GM12878 (cell line): ENCODE measurements at regions not wholly inside any gene's neighbourhood (a gene's known extent, or its start where the extent isn't known, plus 50 kb on each side); places are given as distances from the start of the nearest gene placed in this dataset.

ENCODE experiments used
- EGR1 ChIP-seq, 2 experiments: IDR thresholded peaks; 1 replicate in 1 of 2; 2 replicates in 1 of 2; pipeline ENCODE4 v1.6.1; 2011 to 2012; ENCODE audit warnings: low read depth in 2 of 2, low read length in 2 of 2, borderline replicate concordance in 1 of 2, mild to moderate bottlenecking in 1 of 2, moderate library complexity in 1 of 2
- MYB ChIP-seq: fragments of 150-350 bp; IDR thresholded peaks from 2 replicates; pipeline ENCODE4 v1.6.1; 2014; ENCODE audit warnings: mild to moderate bottlenecking, low read depth, low read length, borderline replicate concordance
- MYC ChIP-seq: IDR thresholded peaks from 2 replicates; pipeline ENCODE4 v1.6.1; 2011; ENCODE audit warnings: mild to moderate bottlenecking, low read length, moderate library complexity, inconsistent platforms; ENCODE audit not compliant: insufficient read depth, insufficient replicate concordance, insufficient read length, severe bottlenecking
- POLR2A ChIP-seq: IDR thresholded peaks from 2 replicates; pipeline ENCODE4 v1.6.1; 2011; ENCODE audit warnings: low read depth, mild to moderate bottlenecking, low read length
- POLR2AphosphoS5 ChIP-seq: IDR thresholded peaks from 2 replicates; pipeline ENCODE4 v1.6.1; 2011; ENCODE audit warnings: mild to moderate bottlenecking, low read length, inconsistent platforms
- SP1 ChIP-seq: IDR thresholded peaks from one replicate; pipeline ENCODE4 v1.6.1; 2011; ENCODE audit warnings: low read depth, low read length
- SUZ12 ChIP-seq: fragments of 200-600 bp; sonication (generic); IDR thresholded peaks from one replicate; pipeline ENCODE4 v1.6.1; 2018; ENCODE audit warnings: antibody characterized with exemption, mild to moderate bottlenecking; ENCODE audit not compliant: unreplicated experiment
- YBX1 ChIP-seq: fragments of 450-650 bp; IDR thresholded peaks from 2 replicates; pipeline ENCODE4 v1.6.1; 2016; ENCODE audit warnings: antibody characterized with exemption
- TF ChIP-seq, protein P1 (sequence below): fragments of 450-650 bp; formaldehyde crosslinking; IDR thresholded peaks from 2 replicates; pipeline ENCODE4 v1.4.0; 2020; ENCODE audit warnings: mild to moderate bottlenecking, moderate library complexity
- TF ChIP-seq, protein P2 (sequence below), 3 experiments: IDR thresholded peaks in 2 of 3; conservative IDR thresholded peaks in 1 of 3; 2 replicates each; pipeline ENCODE4 v1.5.1; 2011; ENCODE audit warnings: low read depth in 3 of 3, low read length in 3 of 3, mild to moderate bottlenecking in 3 of 3, control low read depth in 2 of 3, moderate library complexity in 2 of 3, inconsistent platforms in 1 of 3, mixed read lengths in 1 of 3; ENCODE audit not compliant: control insufficient read depth in 2 of 3, insufficient read depth in 1 of 3; ENCODE audit errors: extremely low read depth in 1 of 3
- TF ChIP-seq, protein P3 (sequence below): fragments of 450-650 bp; formaldehyde crosslinking; IDR thresholded peaks from 2 replicates; pipeline ENCODE4 v1.5.0; 2022; ENCODE audit warnings: mild to moderate bottlenecking, missing genetic modification characterization
- TF ChIP-seq, protein P4 (sequence below): IDR thresholded peaks from 2 replicates; pipeline ENCODE4 v1.6.1; 2012; ENCODE audit warnings: low read depth, low read length, improper control_type of control experiment

DNA sequence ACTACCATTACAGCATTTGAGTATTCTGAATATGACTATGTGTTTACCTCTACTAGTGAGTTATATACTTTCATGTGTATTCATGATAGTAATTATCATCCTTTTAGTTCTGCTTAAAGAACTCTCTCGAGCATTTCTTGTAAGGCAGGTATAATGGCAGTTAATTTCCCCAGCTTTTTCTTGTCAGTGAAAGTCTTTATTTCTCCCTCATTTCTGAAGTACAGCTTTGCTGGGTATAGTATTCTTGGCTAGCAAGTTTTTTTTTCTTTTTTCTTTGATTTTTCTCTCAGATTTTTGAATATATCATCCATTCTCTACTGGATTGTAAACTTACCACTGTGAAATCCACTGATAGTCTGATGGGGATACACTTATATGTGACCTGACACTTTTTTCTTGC is 165.9 kb upstream of the ARHGAP5 start:
- TF ChIP-seq, protein P1, sequence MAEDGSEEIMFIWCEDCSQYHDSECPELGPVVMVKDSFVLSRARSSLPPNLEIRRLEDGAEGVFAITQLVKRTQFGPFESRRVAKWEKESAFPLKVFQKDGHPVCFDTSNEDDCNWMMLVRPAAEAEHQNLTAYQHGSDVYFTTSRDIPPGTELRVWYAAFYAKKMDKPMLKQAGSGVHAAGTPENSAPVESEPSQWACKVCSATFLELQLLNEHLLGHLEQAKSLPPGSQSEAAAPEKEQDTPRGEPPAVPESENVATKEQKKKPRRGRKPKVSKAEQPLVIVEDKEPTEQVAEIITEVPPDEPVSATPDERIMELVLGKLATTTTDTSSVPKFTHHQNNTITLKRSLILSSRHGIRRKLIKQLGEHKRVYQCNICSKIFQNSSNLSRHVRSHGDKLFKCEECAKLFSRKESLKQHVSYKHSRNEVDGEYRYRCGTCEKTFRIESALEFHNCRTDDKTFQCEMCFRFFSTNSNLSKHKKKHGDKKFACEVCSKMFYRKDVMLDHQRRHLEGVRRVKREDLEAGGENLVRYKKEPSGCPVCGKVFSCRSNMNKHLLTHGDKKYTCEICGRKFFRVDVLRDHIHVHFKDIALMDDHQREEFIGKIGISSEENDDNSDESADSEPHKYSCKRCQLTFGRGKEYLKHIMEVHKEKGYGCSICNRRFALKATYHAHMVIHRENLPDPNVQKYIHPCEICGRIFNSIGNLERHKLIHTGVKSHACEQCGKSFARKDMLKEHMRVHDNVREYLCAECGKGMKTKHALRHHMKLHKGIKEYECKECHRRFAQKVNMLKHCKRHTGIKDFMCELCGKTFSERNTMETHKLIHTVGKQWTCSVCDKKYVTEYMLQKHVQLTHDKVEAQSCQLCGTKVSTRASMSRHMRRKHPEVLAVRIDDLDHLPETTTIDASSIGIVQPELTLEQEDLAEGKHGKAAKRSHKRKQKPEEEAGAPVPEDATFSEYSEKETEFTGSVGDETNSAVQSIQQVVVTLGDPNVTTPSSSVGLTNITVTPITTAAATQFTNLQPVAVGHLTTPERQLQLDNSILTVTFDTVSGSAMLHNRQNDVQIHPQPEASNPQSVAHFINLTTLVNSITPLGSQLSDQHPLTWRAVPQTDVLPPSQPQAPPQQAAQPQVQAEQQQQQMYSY (CRISPR knock-in tag): no peak
- TF ChIP-seq, protein P2, sequence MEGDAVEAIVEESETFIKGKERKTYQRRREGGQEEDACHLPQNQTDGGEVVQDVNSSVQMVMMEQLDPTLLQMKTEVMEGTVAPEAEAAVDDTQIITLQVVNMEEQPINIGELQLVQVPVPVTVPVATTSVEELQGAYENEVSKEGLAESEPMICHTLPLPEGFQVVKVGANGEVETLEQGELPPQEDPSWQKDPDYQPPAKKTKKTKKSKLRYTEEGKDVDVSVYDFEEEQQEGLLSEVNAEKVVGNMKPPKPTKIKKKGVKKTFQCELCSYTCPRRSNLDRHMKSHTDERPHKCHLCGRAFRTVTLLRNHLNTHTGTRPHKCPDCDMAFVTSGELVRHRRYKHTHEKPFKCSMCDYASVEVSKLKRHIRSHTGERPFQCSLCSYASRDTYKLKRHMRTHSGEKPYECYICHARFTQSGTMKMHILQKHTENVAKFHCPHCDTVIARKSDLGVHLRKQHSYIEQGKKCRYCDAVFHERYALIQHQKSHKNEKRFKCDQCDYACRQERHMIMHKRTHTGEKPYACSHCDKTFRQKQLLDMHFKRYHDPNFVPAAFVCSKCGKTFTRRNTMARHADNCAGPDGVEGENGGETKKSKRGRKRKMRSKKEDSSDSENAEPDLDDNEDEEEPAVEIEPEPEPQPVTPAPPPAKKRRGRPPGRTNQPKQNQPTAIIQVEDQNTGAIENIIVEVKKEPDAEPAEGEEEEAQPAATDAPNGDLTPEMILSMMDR (IDR thresholded peaks at IDR 0.05 in 2 of 3, conservative IDR thresholded peaks at IDR 0.05 in 1 of 3; ENCODE audit: control insufficient read depth in 2 of 3, extremely low read depth in 1 of 3, insufficient read depth in 1 of 3, low read depth in 3 of 3, low read length in 3 of 3): no peak
- no peak for TF ChIP-seq YBX1
- TF ChIP-seq SP1: no peak
- no peak for TF ChIP-seq POLR2AphosphoS5
- TF ChIP-seq SUZ12: no peak
- TF ChIP-seq, protein P3, sequence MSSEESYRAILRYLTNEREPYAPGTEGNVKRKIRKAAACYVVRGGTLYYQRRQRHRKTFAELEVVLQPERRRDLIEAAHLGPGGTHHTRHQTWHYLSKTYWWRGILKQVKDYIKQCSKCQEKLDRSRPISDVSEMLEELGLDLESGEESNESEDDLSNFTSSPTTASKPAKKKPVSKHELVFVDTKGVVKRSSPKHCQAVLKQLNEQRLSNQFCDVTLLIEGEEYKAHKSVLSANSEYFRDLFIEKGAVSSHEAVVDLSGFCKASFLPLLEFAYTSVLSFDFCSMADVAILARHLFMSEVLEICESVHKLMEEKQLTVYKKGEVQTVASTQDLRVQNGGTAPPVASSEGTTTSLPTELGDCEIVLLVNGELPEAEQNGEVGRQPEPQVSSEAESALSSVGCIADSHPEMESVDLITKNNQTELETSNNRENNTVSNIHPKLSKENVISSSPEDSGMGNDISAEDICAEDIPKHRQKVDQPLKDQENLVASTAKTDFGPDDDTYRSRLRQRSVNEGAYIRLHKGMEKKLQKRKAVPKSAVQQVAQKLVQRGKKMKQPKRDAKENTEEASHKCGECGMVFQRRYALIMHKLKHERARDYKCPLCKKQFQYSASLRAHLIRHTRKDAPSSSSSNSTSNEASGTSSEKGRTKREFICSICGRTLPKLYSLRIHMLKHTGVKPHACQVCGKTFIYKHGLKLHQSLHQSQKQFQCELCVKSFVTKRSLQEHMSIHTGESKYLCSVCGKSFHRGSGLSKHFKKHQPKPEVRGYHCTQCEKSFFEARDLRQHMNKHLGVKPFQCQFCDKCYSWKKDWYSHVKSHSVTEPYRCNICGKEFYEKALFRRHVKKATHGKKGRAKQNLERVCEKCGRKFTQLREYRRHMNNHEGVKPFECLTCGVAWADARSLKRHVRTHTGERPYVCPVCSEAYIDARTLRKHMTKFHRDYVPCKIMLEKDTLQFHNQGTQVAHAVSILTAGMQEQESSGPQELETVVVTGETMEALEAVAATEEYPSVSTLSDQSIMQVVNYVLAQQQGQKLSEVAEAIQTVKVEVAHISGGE: no peak
- no peak for TF ChIP-seq MYB
- TF ChIP-seq EGR1 (IDR thresholded peaks at IDR 0.05; ENCODE audit: borderline replicate concordance in 1 of 2, low read depth in 2 of 2, low read length in 2 of 2): no peak
- TF ChIP-seq, protein P4, sequence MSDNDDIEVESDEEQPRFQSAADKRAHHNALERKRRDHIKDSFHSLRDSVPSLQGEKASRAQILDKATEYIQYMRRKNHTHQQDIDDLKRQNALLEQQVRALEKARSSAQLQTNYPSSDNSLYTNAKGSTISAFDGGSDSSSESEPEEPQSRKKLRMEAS: no peak
- TF ChIP-seq POLR2A: no peak
- no peak for TF ChIP-seq MYC
